PC-3 (cell line): ENCODE measurements at regions not wholly inside any gene's neighbourhood (a gene's known extent, or its start where the extent isn't known, plus 50 kb on each side); places are given as distances from the start of the nearest gene placed in this dataset.
"Not testable (repeated sequence)": the region's sequence is repeated elsewhere in the genome, so short reads cannot be mapped to it uniquely, and the experiment has no call there.

ENCODE experiments used
- ATAC-seq: fragments of 200-7000 bp; cut with Tn5 transposase; 2 replicates; pipeline ENCODE4 v1.9.1; 2020; ENCODE audit warnings: mild to moderate bottlenecking, moderate library complexity
- BruUV-seq: library from RNA; stranded (reverse); fragments of 400-500 nt; replicated peaks from 2 replicates; lab custom pipeline; 2021; lab: Mats Ljungman, UMichigan
- CTCF ChIA-PET: fragments of 300-600 bp; sonication (Branson Sonifier 250); formaldehyde crosslinking; loops from one replicate; lab custom pipeline; 2022; ENCODE audit warnings: antibody characterized with exemption; lab: Charles Lee
- POLR2A ChIA-PET: fragments of 300-600 bp; sonication (Branson Sonifier 250); formaldehyde crosslinking; loops from one replicate; lab custom pipeline; 2022; ENCODE audit warnings: antibody characterized with exemption; ENCODE audit not compliant: unreplicated experiment; lab: Charles Lee
- DNase-seq: peaks from one replicate; pipeline ENCODE4 v3.0.0-alpha.2; 2015
- H2AFZ ChIP-seq: fragments of 300-600 bp; sonication (generic); 2 replicates; pipeline ENCODE4 v1.6.0; 2016; ENCODE audit warnings: antibody characterized with exemption, low read length
- H3F3A ChIP-seq: fragments of 300-600 bp; sonication (generic); one replicate; pipeline ENCODE4 v1.6.0; 2017; ENCODE audit warnings: antibody characterized with exemption, low read length, control low read depth, mild to moderate bottlenecking; ENCODE audit not compliant: unreplicated experiment
- H3K27ac ChIP-seq: fragments of 300-600 bp; sonication (generic); 2 replicates; pipeline ENCODE4 v1.5.1; 2016; ENCODE audit warnings: mild to moderate bottlenecking, low read length
- H3K27me3 ChIP-seq: fragments of 300-600 bp; sonication (generic); 2 replicates; pipeline ENCODE4 v1.6.1; 2016; ENCODE audit warnings: low read length, mixed read lengths
- H3K36me3 ChIP-seq: fragments of 300-600 bp; sonication (generic); 2 replicates; pipeline ENCODE4 v1.6.1; 2016; ENCODE audit warnings: low read depth, mixed run types, low read length, mixed read lengths
- H3K4me1 ChIP-seq: fragments of 300-600 bp; sonication (generic); 2 replicates; pipeline ENCODE4 v1.5.1; 2016; ENCODE audit warnings: low read length; ENCODE audit not compliant: insufficient read depth
- H3K4me2 ChIP-seq: fragments of 300-600 bp; sonication (generic); 2 replicates; pipeline ENCODE4 v1.6.0; 2016; ENCODE audit warnings: low read length
- H3K4me3 ChIP-seq: fragments of 300-600 bp; sonication (generic); 2 replicates; pipeline ENCODE4 v1.5.1; 2016; ENCODE audit warnings: mild to moderate bottlenecking, low read length, mixed read lengths
- H3K79me2 ChIP-seq: fragments of 300-600 bp; sonication (generic); 2 replicates; pipeline ENCODE4 v1.6.1; 2017; ENCODE audit warnings: low read length, mixed read lengths
- H3K9ac ChIP-seq: fragments of 300-600 bp; sonication (generic); 2 replicates; pipeline ENCODE4 v1.6.0; 2016; ENCODE audit warnings: mild to moderate bottlenecking, low read length
- H3K9me2 ChIP-seq: fragments of 300-600 bp; sonication (generic); replicated peaks from 2 replicates; pipeline ENCODE4 v1.6.1; 2016; ENCODE audit warnings: mixed run types, low read length, mixed read lengths
- H3K9me3 ChIP-seq: fragments of 300-600 bp; sonication (generic); 2 replicates; pipeline ENCODE4 v1.6.1; 2016; ENCODE audit warnings: low read length, mixed read lengths
- H4K20me1 ChIP-seq: fragments of 300-600 bp; sonication (generic); 2 replicates; pipeline ENCODE4 v1.6.1; 2016; ENCODE audit warnings: low read length, mixed read lengths
- EZH2 ChIP-seq: fragments of 300-600 bp; sonication (generic); IDR thresholded peaks from one replicate; pipeline ENCODE4 v1.6.1; 2017; ENCODE audit warnings: antibody characterized with exemption, mild to moderate bottlenecking, low read length; ENCODE audit not compliant: unreplicated experiment
- EZH2phosphoT487 ChIP-seq: fragments of 300-600 bp; sonication (generic); IDR thresholded peaks from 2 replicates; pipeline ENCODE4 v1.6.1; 2018; ENCODE audit warnings: mild to moderate bottlenecking, antibody characterized with exemption, low read length, borderline replicate concordance
- intact Hi-C: fragments of 100-400 bp; cut with micrococcal nuclease; formaldehyde crosslinking; loops from 2 replicates; pipeline ENCODE4 v1.9.0; 2023
- TF ChIP-seq, protein P1 (sequence below): fragments of 300-600 bp; sonication (generic); conservative IDR thresholded peaks from 2 replicates; pipeline ENCODE4 v1.5.1; 2017; ENCODE audit warnings: antibody characterized with exemption, low read depth, mild to moderate bottlenecking, low read length

DNA sequence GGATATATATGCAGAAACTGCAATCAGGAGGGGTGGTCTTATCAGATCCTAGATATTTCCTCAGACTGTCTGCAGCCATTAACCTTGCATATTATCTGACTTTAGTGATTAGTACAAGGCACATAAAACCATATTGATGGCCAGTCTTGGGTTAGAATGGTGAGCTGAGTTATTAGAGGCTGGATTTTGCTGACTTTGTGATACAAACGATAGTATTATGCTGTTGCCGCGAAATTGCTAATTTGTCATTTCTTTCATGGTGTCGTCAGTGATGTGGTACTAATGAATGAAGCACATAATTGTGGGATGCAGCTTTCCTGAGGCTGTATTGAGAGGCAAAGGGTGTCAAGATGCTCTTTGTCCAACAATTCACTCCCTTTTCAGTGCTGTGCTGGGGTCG lies 172.5 kb downstream of the TEX29 start:
- no peak overlapping the region for H2AFZ ChIP-seq
- H3K4me3 ChIP-seq: no peak overlapping the region
- no peak overlapping the region for H3K27ac ChIP-seq
- POLR2A ChIA-PET: no interaction called here
- H3K9me3 ChIP-seq: no peaks in the 10 kb centered on the region
- TF ChIP-seq EZH2: no peak
- TF ChIP-seq, protein P1, sequence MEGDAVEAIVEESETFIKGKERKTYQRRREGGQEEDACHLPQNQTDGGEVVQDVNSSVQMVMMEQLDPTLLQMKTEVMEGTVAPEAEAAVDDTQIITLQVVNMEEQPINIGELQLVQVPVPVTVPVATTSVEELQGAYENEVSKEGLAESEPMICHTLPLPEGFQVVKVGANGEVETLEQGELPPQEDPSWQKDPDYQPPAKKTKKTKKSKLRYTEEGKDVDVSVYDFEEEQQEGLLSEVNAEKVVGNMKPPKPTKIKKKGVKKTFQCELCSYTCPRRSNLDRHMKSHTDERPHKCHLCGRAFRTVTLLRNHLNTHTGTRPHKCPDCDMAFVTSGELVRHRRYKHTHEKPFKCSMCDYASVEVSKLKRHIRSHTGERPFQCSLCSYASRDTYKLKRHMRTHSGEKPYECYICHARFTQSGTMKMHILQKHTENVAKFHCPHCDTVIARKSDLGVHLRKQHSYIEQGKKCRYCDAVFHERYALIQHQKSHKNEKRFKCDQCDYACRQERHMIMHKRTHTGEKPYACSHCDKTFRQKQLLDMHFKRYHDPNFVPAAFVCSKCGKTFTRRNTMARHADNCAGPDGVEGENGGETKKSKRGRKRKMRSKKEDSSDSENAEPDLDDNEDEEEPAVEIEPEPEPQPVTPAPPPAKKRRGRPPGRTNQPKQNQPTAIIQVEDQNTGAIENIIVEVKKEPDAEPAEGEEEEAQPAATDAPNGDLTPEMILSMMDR: no peak
- TF ChIP-seq EZH2phosphoT487: no peak
- ATAC-seq (no peak), DNase-seq (no peak)
- CTCF ChIA-PET: no interaction called here
- no peaks in the 10 kb centered on the region for H4K20me1 ChIP-seq
- no peaks in the 10 kb centered on the region for H3K4me1 ChIP-seq
- H3K9ac ChIP-seq: no peak overlapping the region
- H3K27me3 ChIP-seq: peaks cover 28% of the 10 kb centered on the region; the same call in 1 of the 2 replicates
- BruUV-seq: no TSS peak
- no peaks in the 10 kb centered on the region for H3K9me2 ChIP-seq
- H3F3A ChIP-seq: no peaks in the 10 kb centered on the region
- no peaks in the 10 kb centered on the region for H3K36me3 ChIP-seq
- intact Hi-C loops: no loop called here
- H3K4me2 ChIP-seq: no peak overlapping the region
- H3K79me2 ChIP-seq: no peaks in the 10 kb centered on the region

DNA sequence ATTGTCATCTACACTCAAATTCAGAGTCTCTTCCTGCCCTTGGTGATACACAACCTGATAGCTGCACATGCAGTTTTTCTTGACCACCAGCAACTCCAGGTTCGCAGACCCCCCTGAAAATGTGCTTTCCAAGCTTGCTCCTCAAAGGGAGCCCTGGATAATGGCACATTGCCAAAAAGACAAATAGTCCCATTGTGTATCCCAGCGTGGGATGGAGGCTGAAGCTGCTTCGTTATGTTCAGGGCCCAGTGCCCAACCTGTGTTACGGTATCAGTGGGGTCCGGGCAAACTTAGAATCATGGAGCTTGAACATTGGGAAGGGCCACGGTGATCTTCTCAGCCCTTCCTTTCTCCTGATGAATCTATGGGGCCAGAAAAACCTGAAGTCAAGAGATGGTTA lies 173.0 kb downstream of the TEX29 start:
- Histone ChIP-seq H3K9me3 (no peaks in the 10 kb centered on the region), H3K4me1 (no peaks in the 10 kb centered on the region), H4K20me1 (no peaks in the 10 kb centered on the region), H2AFZ (no peak overlapping the region), H3K9ac (no peak overlapping the region), H3K79me2 (no peaks in the 10 kb centered on the region), H3K36me3 (no peaks in the 10 kb centered on the region), H3K27ac (no peak overlapping the region), H3K9me2 (no peaks in the 10 kb centered on the region), H3F3A (no peaks in the 10 kb centered on the region), H3K4me2 (no peak overlapping the region), H3K27me3 (peaks cover 23% of the 10 kb centered on the region; the same call in 1 of the 2 replicates), H3K4me3 (no peak overlapping the region)
- intact Hi-C loops: no loop called here
- ATAC-seq (no peak), DNase-seq (no peak)
- ChIA-PET POLR2A (no interaction called here), CTCF (no interaction called here)
- BruUV-seq: no TSS peak
- TF ChIP-seq EZH2: no peak

- Histone ChIP-seq H2AFZ (no peak overlapping the region), H3K9me2 (no peaks in the 10 kb centered on the region), H3K4me3 (no peak overlapping the region), H3K4me2 (no peak overlapping the region), H3K36me3 (no peaks in the 10 kb centered on the region), H4K20me1 (no peaks in the 10 kb centered on the region), H3K4me1 (no peaks in the 10 kb centered on the region), H3K27me3 (peaks cover 21% of the 10 kb centered on the region; the same call in 1 of the 2 replicates), H3K27ac (no peak overlapping the region), H3K9ac (no peak overlapping the region), H3K79me2 (no peaks in the 10 kb centered on the region), H3K9me3 (no peaks in the 10 kb centered on the region), H3F3A (no peaks in the 10 kb centered on the region)
- DNase-seq: no peak
- no TSS peak for BruUV-seq
- intact Hi-C loops: no loop called here
- ChIA-PET POLR2A (no interaction called here), CTCF (no interaction called here)
- no peak for ATAC-seq
- TF ChIP-seq EZH2phosphoT487 (no peak), EZH2 (no peak)
- TF ChIP-seq, protein P1: no peak
These were observed 174.2 kb downstream of the TEX29 start for GRCh38 chr13:111494641-111495040.

GRCh38 chr13:111501596-111502535 lies 181.4 kb downstream of the TEX29 start:
- ATAC-seq, H3K4me2 ChIP-seq, CTCF ChIA-PET, H3F3A ChIP-seq, H3K9me3 ChIP-seq, intact Hi-C loops, H3K9ac ChIP-seq, H2AFZ ChIP-seq, BruUV-seq, H4K20me1 ChIP-seq, H3K4me3 ChIP-seq, H3K4me1 ChIP-seq, H3K27ac ChIP-seq, H3K79me2 ChIP-seq, H3K9me2 ChIP-seq, DNase-seq, POLR2A ChIA-PET, H3K36me3 ChIP-seq: not testable (repeated sequence)
- H3K27me3 ChIP-seq: peaks cover 20% of the 10 kb centered on the region; the same call in 1 of the 2 replicates
